Esophagus muscularis mucosa (tissue), 3 donors: ENCODE measurements at regions not wholly inside any gene's neighbourhood (a gene's known extent, or its start where the extent isn't known, plus 50 kb on each side); places are given as distances from the start of the nearest gene placed in this dataset.

Experiments
- CTCF ChIP-seq, 3 experiments: fragments of 200-600 bp in 2 of 3; fragments of 450-650 bp in 1 of 3; sonication (generic) in 2 of 3; IDR thresholded peaks; one replicate each; pipeline ENCODE4 v1.5.1; 2017 to 2019; ENCODE audit warnings: antibody characterized with exemption in 3 of 3, mild to moderate bottlenecking in 2 of 3, moderate library complexity in 1 of 3
- POLR2A ChIP-seq: fragments of 450-650 bp; IDR thresholded peaks from one replicate; pipeline ENCODE4 v1.6.1; 2017; ENCODE audit warnings: antibody characterized with exemption, moderate library complexity, mild to moderate bottlenecking, low read depth

GRCh38 chr18:75358928-75359327 lies 68.6 kb downstream of the SMIM21 start:
- TF ChIP-seq POLR2A (no peak), CTCF (IDR thresholded peaks at IDR 0.05) (no peak)
